ENCODE measurements at regions not wholly inside any gene's neighbourhood (a gene's known extent, or its start where the extent isn't known, plus 50 kb on each side); places are given as distances from the start of the nearest gene placed in this dataset.

DNA sequence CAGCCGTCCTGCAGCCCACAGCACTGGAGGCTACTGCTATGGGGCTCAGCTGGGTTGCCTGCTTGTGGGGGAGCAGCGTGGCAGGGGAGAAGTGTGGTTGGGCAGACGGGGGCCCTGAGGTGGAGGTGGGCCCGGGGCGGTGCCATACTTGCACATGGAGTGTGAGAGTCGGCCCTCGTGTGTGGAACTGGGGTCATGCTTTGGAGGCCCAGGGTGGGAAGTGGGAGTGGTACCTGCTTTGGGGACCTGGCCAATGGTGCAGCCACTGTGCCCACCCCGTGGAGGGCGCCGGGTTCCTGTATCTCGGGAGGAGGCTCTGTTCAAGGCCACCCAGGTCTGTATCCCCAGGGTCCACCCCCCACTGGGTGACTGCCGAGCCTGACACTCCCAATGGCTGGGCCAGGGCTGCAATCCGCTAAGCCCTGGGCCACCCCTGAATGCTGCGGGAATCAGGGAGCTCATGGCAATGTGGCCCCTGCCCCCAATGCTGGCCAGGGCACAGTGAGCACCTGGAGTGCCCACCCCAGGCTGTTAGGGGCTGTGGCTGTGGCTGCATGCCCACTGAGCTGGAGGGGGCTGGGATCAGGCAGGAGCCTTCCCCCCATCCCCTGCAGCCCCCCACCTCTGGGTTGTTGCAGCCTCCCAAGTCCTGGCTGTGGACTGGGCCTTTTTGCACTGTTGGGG, 157.9 kb upstream of the SLC38A2 start:
- dilution Hi-C loops (cut with MboI; ENCODE audit: extremely low pct_ligation_motif_present, low sequenced_read_pairs), result no loop called here
- DNase-seq (ENCODE audit: low read depth, low spot score) (no peak), FAIRE-seq (no peak)
- Histone ChIP-seq H3K27ac (ENCODE audit: control insufficient read depth, insufficient read depth, low read length) (no peak overlapping the region), H3K79me2 (ENCODE audit: control insufficient read depth, insufficient read depth, low read length) (no peaks in the 10 kb centered on the region), H3K27me3 (ENCODE audit: control insufficient read depth, extremely low read depth, insufficient read depth, low read length) (no peaks in the 10 kb centered on the region), H3K4me2 (ENCODE audit: control insufficient read depth, extremely low read depth, insufficient read depth, low read depth, low read length) (no peak overlapping the region), H3K4me3 (ENCODE audit: control insufficient read depth in 2 of 3, extremely low read depth in 1 of 3, insufficient read depth in 2 of 3, low read depth in 1 of 3, low read length in 3 of 3) (no peak overlapping the region), H2AFZ (ENCODE audit: control insufficient read depth, low read length) (no peak overlapping the region), H3K9ac (ENCODE audit: control insufficient read depth, extremely low read depth, insufficient read depth, low read length) (no peak overlapping the region), H3K9me1 (ENCODE audit: control insufficient read depth, extremely low read depth, insufficient read depth, low read length) (no peaks in the 10 kb centered on the region), H4K20me1 (ENCODE audit: control insufficient read depth, extremely low read depth, insufficient read depth, low read length) (no peaks in the 10 kb centered on the region), H3K4me1 (ENCODE audit: control insufficient read depth, extremely low read depth, insufficient read depth, low read length) (no peaks in the 10 kb centered on the region), H3K36me3 (ENCODE audit: control insufficient read depth in 2 of 2, extremely low read depth in 1 of 2, insufficient read depth in 2 of 2, low read length in 2 of 2) (no peaks in the 10 kb centered on the region), H3K9me3 (ENCODE audit: control insufficient read depth, low read depth, low read length) (no peaks in the 10 kb centered on the region)
- TF ChIP-seq, protein P1, sequence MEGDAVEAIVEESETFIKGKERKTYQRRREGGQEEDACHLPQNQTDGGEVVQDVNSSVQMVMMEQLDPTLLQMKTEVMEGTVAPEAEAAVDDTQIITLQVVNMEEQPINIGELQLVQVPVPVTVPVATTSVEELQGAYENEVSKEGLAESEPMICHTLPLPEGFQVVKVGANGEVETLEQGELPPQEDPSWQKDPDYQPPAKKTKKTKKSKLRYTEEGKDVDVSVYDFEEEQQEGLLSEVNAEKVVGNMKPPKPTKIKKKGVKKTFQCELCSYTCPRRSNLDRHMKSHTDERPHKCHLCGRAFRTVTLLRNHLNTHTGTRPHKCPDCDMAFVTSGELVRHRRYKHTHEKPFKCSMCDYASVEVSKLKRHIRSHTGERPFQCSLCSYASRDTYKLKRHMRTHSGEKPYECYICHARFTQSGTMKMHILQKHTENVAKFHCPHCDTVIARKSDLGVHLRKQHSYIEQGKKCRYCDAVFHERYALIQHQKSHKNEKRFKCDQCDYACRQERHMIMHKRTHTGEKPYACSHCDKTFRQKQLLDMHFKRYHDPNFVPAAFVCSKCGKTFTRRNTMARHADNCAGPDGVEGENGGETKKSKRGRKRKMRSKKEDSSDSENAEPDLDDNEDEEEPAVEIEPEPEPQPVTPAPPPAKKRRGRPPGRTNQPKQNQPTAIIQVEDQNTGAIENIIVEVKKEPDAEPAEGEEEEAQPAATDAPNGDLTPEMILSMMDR (optimal IDR thresholded peaks at IDR 0.05 in 1 of 3, IDR thresholded peaks at IDR 0.05 in 1 of 3, conservative IDR thresholded peaks at IDR 0.05 in 1 of 3; ENCODE audit: extremely low read depth in 1 of 3, insufficient read depth in 2 of 3, low read length in 3 of 3), result no peak
- TF ChIP-seq EZH2 (IDR thresholded peaks at IDR 0.05; ENCODE audit: low read length), result no peak

DNA sequence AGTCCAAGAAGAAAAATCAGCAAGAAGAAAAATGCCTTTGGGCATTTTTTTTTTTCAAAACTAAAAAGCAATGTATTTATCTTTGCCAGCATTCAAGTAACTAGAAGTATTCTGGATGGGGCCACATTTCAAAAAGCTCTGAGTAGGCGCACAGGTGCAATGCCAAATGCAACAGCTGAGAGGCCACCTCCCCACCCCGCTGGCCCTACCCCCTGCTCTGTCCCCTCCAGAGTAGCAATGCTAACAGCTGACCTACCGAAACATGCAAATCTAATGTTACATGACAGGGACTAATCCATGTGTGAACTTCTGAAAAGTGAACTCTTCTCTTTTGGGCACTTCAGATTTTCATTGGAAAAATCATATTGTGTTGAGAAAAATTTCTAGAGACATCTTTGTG, 153.7 kb upstream of the SLC38A2 start:
- H2AFZ ChIP-seq (ENCODE audit: control insufficient read depth, low read length), result no peak overlapping the region
- dilution Hi-C loops (cut with MboI; ENCODE audit: extremely low pct_ligation_motif_present, low sequenced_read_pairs), result no loop called here
- H3K27me3 ChIP-seq (ENCODE audit: control insufficient read depth, extremely low read depth, insufficient read depth, low read length), result no peaks in the 10 kb centered on the region
- no peaks in the 10 kb centered on the region for H3K36me3 ChIP-seq (ENCODE audit: control insufficient read depth in 2 of 2, extremely low read depth in 1 of 2, insufficient read depth in 2 of 2, low read length in 2 of 2)
- FAIRE-seq, result no peak
- H3K9ac ChIP-seq (ENCODE audit: control insufficient read depth, extremely low read depth, insufficient read depth, low read length), result no peak overlapping the region
- H3K4me2 ChIP-seq (ENCODE audit: control insufficient read depth, extremely low read depth, insufficient read depth, low read depth, low read length), result no peak overlapping the region
- H3K27ac ChIP-seq (ENCODE audit: control insufficient read depth, insufficient read depth, low read length), result no peak overlapping the region
- peaks cover 23% of the 10 kb centered on the region for H3K4me1 ChIP-seq (ENCODE audit: control insufficient read depth, extremely low read depth, insufficient read depth, low read length)
- no peaks in the 10 kb centered on the region for H3K9me1 ChIP-seq (ENCODE audit: control insufficient read depth, extremely low read depth, insufficient read depth, low read length)
- no peak for TF ChIP-seq EZH2 (IDR thresholded peaks at IDR 0.05; ENCODE audit: low read length)
- TF ChIP-seq, protein P1 (optimal IDR thresholded peaks at IDR 0.05 in 1 of 3, IDR thresholded peaks at IDR 0.05 in 1 of 3, conservative IDR thresholded peaks at IDR 0.05 in 1 of 3; ENCODE audit: extremely low read depth in 1 of 3, insufficient read depth in 2 of 3, low read length in 3 of 3), result no peak
- H3K79me2 ChIP-seq (ENCODE audit: control insufficient read depth, insufficient read depth, low read length), result no peaks in the 10 kb centered on the region
- DNase-seq (ENCODE audit: low read depth, low spot score), result no peak
- H4K20me1 ChIP-seq (ENCODE audit: control insufficient read depth, extremely low read depth, insufficient read depth, low read length), result no peaks in the 10 kb centered on the region
- H3K4me3 ChIP-seq (ENCODE audit: control insufficient read depth in 2 of 3, extremely low read depth in 1 of 3, insufficient read depth in 2 of 3, low read depth in 1 of 3, low read length in 3 of 3), result no peak overlapping the region
- no peaks in the 10 kb centered on the region for H3K9me3 ChIP-seq (ENCODE audit: control insufficient read depth, low read depth, low read length)

Measured in keratinocyte (primary cell).